ENCODE measurements at regions not wholly inside any gene's neighbourhood (a gene's known extent, or its start where the extent isn't known, plus 50 kb on each side); places are given as distances from the start of the nearest gene placed in this dataset.

GRCh38 chr5:30000231-30000630 is 1193.3 kb upstream of the CDH6 start:
- TF ChIP-seq, protein P1, sequence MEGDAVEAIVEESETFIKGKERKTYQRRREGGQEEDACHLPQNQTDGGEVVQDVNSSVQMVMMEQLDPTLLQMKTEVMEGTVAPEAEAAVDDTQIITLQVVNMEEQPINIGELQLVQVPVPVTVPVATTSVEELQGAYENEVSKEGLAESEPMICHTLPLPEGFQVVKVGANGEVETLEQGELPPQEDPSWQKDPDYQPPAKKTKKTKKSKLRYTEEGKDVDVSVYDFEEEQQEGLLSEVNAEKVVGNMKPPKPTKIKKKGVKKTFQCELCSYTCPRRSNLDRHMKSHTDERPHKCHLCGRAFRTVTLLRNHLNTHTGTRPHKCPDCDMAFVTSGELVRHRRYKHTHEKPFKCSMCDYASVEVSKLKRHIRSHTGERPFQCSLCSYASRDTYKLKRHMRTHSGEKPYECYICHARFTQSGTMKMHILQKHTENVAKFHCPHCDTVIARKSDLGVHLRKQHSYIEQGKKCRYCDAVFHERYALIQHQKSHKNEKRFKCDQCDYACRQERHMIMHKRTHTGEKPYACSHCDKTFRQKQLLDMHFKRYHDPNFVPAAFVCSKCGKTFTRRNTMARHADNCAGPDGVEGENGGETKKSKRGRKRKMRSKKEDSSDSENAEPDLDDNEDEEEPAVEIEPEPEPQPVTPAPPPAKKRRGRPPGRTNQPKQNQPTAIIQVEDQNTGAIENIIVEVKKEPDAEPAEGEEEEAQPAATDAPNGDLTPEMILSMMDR (IDR thresholded peaks at IDR 0.05; ENCODE audit: low read depth, low read length), result no peak
- no peaks in the 10 kb centered on the region for H3K9me3 ChIP-seq (ENCODE audit: low read depth)
- no peak overlapping the region for H3K27ac ChIP-seq
- DNase-seq (ENCODE audit: low read depth in 1 of 2, low spot score in 1 of 2), result no peak
- no peaks in the 10 kb centered on the region for H3K36me3 ChIP-seq
- no peaks in the 10 kb centered on the region for H3K4me1 ChIP-seq (ENCODE audit: low read depth)
- no peaks in the 10 kb centered on the region for H3K27me3 ChIP-seq
- no peak overlapping the region for H3K4me3 ChIP-seq

DNA sequence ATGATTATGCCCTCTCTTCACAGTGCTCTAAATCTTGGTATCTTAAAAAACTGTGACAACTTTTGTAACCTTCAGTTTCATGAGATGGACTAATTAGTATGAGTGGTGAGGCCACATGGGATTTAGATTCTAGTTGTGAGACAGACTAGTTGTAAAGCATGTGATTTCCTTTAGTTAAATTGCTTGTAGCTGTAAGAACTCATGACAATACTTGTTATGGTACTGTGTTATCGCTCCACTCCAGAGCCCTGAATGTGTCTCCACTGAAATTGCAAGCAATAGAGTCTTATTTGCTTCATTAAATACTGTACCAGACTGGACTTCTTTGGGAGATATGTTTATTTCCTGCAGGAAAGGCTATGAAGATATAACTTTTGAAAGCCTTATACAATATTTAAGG is 1198.3 kb upstream of the CDH6 start:
- H3K4me1 ChIP-seq (ENCODE audit: low read depth), result no peaks in the 10 kb centered on the region
- no peaks in the 10 kb centered on the region for H3K9me3 ChIP-seq (ENCODE audit: low read depth)
- no peaks in the 10 kb centered on the region for H3K27me3 ChIP-seq
- TF ChIP-seq, protein P1 (IDR thresholded peaks at IDR 0.05; ENCODE audit: low read depth, low read length), result no peak
- no peak for DNase-seq (ENCODE audit: low read depth in 1 of 2, low spot score in 1 of 2)
- no peaks in the 10 kb centered on the region for H3K36me3 ChIP-seq
- H3K27ac ChIP-seq, result no peak overlapping the region
- no peak overlapping the region for H3K4me3 ChIP-seq

- Histone ChIP-seq H3K27ac (no peak overlapping the region), H3K27me3 (no peaks in the 10 kb centered on the region), H3K4me3 (no peak overlapping the region), H3K36me3 (no peaks in the 10 kb centered on the region), H3K9me3 (ENCODE audit: low read depth) (no peaks in the 10 kb centered on the region), H3K4me1 (ENCODE audit: low read depth) (no peaks in the 10 kb centered on the region)
- TF ChIP-seq, protein P1 (IDR thresholded peaks at IDR 0.05; ENCODE audit: low read depth, low read length), result no peak
- no peak for DNase-seq (ENCODE audit: low read depth in 1 of 2, low spot score in 1 of 2)
Measured at GRCh38 chr5:29994519-29994918, 1199.0 kb upstream of the CDH6 start.

DNA sequence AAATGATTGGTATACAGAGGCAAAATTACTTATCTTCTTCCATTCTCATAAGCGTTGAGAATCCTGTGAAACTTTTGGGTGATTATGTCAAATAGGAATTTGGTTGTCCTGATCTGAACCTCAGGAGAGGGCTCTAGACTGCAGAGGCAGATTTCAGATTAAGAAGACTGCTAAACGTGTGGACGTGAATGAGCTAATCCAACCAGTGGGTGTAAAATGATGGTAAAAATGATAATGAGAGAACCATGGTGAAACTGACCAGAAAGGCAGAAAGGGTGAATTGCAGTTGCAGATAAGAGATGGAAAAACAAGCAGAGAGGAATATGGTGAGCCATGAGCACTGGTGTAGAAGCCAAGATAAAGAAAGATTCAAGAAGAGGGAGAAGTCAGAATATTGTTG is 1200.2 kb upstream of the CDH6 start:
- TF ChIP-seq, protein P1 (IDR thresholded peaks at IDR 0.05; ENCODE audit: low read depth, low read length), result no peak
- H3K4me3 ChIP-seq, result no peak overlapping the region
- no peaks in the 10 kb centered on the region for H3K36me3 ChIP-seq
- H3K27ac ChIP-seq, result no peak overlapping the region
- H3K9me3 ChIP-seq (ENCODE audit: low read depth), result no peaks in the 10 kb centered on the region
- H3K4me1 ChIP-seq (ENCODE audit: low read depth), result no peaks in the 10 kb centered on the region
- no peak for DNase-seq (ENCODE audit: low read depth in 1 of 2, low spot score in 1 of 2)
- H3K27me3 ChIP-seq, result no peaks in the 10 kb centered on the region

DNA sequence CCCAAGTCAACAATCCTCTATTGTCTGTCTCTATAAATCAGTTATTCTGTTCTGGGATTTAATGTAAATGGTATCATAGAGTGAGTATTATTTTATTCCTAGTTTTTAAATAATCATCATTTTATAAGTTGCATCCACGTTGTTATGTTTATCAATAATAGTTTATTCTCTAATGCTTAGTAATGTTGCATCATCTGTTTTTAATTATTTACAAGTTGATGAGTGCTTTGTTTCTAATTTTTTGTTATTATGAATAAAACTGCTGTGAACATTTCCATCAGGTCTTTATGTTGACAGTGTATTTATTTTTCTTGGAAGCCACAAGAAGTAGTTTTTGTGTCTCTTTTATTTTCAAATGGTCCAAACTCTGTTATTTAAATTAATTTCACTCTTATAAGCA is 1201.2 kb upstream of the CDH6 start:
- no peaks in the 10 kb centered on the region for H3K4me1 ChIP-seq (ENCODE audit: low read depth)
- H3K27ac ChIP-seq, result no peak overlapping the region
- no peaks in the 10 kb centered on the region for H3K9me3 ChIP-seq (ENCODE audit: low read depth)
- TF ChIP-seq, protein P1 (IDR thresholded peaks at IDR 0.05; ENCODE audit: low read depth, low read length), result no peak
- no peaks in the 10 kb centered on the region for H3K36me3 ChIP-seq
- no peak for DNase-seq (ENCODE audit: low read depth in 1 of 2, low spot score in 1 of 2)
- no peaks in the 10 kb centered on the region for H3K27me3 ChIP-seq
- H3K4me3 ChIP-seq, result no peak overlapping the region

- Histone ChIP-seq H3K4me1 (ENCODE audit: low read depth) (no peaks in the 10 kb centered on the region), H3K9me3 (ENCODE audit: low read depth) (no peaks in the 10 kb centered on the region), H3K27ac (no peak overlapping the region), H3K4me3 (no peak overlapping the region), H3K27me3 (no peaks in the 10 kb centered on the region), H3K36me3 (no peaks in the 10 kb centered on the region)
- TF ChIP-seq, protein P1 (IDR thresholded peaks at IDR 0.05; ENCODE audit: low read depth, low read length), result no peak
- no peak for DNase-seq (ENCODE audit: low read depth in 1 of 2, low spot score in 1 of 2)
Measured at GRCh38 chr5:29990681-29991080, 1202.8 kb upstream of the CDH6 start.

Measured in cardiac muscle cell (in vitro differentiated cells and primary cell).